GM19193 (cell line): ENCODE measurements at regions not wholly inside any gene's neighbourhood (a gene's known extent, or its start where the extent isn't known, plus 50 kb on each side); places are given as distances from the start of the nearest gene placed in this dataset.

Experiments
- POLR2A ChIP-seq: IDR thresholded peaks from 4 replicates; pipeline ENCODE4 v1.6.1; 2011; ENCODE audit not compliant: insufficient read depth, insufficient read length; ENCODE audit errors: extremely low read depth

DNA sequence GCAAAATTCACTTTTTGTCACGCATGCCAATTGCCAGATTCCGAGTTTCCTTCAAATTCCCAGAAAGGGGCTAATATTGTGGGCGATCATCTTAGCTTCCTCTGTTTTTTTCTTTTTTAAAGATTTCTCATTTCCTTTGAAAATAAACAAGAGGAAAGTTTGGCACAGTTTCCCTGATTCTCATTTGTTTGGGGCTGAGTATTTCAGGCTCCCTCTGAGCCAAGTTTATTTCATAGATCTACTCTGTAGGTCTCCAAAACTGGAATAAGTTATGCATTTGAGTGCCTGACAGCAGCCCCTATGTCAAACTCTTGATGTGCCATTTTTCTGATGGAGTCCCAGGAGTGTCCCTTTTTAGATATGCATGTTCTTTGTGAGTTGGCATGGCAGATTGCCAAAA is 1297.2 kb upstream of the WWC1 start:
- TF ChIP-seq POLR2A, result no peak

- TF ChIP-seq POLR2A, result no peak
Observed at GRCh38 chr5:167001246-167001645, 1290.2 kb upstream of the WWC1 start.

GRCh38 chr5:167008705-167009104 is 1282.7 kb upstream of the WWC1 start:
- no peak for TF ChIP-seq POLR2A

- no peak for TF ChIP-seq POLR2A
Observed at GRCh38 chr5:167011196-167011595, 1280.2 kb upstream of the WWC1 start.

DNA sequence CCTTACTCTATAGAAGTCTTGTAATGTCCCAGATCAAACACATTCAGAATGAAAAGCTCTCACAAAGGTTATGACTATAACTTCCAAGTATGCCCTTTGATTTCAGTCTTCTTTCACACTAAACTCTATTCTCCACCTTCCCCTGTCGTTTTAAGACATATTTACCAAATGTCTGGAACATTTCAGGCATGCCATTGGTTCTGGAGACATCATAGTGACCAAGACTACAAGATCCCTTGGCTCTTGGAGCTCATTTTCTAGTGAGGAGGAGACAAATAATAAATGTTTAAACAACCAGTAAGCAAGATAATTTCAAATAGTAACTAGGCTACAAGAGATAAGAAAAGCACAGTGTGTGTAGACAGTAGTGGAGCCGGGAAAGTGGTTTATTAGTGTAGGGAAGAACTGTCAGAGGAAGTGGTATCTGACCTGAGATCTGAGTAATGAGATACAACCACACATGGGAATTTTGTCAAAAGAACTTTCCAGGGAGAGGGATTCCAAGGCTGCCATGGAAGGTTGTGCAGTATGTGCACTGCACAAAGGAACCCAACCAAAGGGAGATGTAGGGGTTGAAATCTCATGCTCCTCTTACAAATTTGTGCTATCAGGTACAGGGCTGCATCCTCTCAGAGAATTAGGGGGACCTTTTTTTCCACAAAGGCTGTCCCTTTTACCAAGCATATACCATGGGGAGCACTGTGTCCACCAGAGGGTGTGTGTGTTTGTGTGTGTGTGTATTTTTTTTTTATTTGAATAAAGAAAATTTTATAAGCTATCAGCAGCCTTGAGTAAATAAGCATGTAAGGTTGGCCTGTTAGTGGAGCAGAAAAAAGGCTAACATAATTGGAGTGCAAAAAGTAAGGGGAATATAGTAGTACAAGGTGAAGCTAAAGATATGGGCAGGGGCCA is 1279.1 kb upstream of the WWC1 start:
- no peak for TF ChIP-seq POLR2A

DNA sequence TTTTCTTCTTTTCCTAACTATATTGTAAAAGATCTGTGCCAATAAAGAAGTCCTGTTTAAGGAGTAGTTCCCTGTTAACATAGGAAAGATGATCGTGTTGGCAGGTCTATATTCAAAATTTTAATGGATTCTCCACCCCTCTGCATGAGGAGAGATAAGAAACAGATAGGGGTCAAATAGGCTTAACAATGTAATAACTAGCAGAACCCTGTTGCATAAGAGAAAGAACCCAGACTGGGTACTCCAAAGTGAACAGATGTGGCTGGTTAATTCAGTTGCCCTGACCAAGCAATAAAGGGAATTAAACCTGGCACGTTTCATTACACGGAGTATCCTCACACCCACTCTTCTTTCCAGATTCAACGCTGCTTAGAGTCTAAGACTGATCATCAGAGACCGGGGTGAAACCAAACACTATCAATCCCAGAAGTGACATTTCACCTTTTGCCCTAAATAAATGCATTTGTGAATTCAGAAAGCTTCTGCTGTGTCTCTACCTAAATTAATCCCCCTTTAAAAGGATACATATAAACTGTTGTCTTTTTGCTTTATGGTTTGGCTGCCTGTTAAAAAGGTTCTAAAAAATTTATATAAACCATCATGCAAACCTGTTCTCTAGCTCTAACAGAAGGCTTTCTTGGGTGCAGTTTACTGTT is 1276.9 kb upstream of the WWC1 start:
- TF ChIP-seq POLR2A, result no peak

- TF ChIP-seq POLR2A, result no peak
Observed at GRCh38 chr5:167020418-167020817, 1271.0 kb upstream of the WWC1 start.

DNA sequence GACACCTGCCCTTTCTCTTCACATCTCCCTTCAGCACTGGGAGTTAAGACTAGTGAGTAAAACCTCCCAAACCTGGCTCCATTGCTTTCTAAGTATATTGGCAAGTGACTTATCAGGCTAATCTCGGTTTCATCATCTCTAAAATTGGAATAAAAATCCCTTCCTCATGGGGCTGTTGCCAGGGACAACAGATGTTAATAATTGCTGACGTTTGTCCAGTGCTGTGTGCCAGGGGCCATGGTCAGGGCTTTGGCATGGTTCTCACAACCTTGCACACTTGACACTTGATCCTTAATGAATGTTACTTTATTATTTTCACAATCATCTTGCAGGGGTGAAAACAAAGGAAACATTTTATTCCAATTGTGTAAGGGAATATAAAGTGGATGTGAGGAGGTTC is 1262.0 kb upstream of the WWC1 start:
- no peak for TF ChIP-seq POLR2A

- TF ChIP-seq POLR2A, result no peak
Observed at GRCh38 chr5:167030500-167031120, 1260.8 kb upstream of the WWC1 start.

DNA sequence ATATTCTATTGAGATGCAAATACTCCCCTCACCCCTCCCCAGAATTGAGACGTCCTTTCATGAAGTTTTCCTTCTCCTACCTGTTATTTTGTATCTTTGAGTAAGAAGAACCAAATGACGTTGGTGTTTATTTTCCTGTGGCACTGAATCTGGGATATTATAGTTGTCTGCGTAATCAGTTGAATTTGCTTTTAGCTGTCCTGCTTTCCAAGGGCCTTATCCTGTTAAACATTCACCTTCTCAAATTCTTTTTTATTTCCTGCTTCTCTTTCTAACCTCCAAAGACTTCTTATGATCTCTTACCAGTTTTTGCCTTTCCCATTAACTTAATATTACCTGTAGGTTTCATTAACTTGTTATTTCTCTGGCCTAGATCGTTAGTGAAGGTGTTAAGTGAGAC is 1254.9 kb upstream of the WWC1 start:
- TF ChIP-seq POLR2A, result no peak

DNA sequence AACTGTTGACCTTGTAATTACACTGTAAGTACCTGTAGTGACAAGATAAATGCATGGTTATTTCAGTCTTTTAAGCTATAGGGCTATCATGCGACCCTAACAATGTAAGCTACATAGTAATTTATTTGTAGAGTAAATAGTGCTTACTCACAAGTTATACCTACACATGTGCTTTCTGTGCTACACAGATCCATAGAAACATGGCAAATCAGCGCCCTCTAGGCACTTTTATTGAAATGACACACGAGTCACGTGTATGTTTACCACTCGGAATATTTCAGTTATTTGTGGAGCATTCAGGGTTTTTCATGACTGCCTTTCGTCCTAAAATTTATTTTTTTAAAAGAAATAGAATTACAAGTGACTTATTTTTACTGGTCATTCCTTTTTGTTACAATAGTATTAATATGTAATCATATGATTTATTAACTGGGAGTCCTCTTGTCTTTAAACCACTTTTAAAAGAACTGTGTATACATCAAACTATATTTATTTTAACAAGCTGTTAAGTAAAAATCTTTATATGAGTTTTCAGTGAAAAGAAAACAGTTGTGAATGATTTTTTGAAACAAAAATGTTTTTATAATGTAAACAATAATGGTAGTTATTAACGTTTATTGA is 1242.3 kb upstream of the WWC1 start:
- TF ChIP-seq POLR2A, result no peak

DNA sequence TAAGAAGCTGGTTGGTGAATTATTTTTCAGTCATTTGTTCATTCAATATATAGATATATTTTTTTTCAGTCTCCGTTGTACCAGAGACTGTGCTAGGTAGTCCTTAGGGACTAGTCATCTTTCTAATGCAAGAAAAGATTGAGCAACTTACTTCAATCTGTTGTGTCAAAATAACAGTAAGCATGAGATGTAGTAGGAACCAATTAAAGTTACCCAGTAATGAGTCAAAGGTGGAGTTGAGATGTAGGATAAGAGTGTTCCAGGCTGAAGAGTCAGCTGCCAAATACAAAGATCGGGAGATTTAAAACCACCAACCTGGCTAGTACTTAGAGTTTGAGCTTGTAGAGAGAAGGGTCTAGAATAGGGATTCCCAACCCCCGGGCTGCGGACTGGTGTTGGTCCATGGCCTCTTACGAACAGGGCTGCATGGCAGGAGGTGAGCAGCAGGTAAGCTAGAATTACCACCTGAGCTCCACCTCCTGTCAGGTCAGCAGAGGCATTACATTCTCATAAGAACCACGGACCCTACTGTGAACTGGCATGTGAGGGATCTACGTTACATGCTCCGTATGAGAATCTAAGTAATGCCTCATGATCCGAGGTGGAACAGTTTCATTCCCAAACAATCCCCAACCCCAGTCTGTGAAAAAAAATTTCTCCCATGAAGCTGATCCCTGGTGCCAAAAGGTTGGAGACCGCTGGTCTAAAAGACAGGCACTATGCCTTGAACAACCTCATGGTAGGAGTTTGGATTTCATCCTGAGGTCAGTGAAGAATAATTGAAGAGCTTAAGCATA is 1241.5 kb upstream of the WWC1 start:
- no peak for TF ChIP-seq POLR2A

GRCh38 chr5:167050568-167051401 is 1240.7 kb upstream of the WWC1 start:
- no peak for TF ChIP-seq POLR2A

- no peak for TF ChIP-seq POLR2A
Observed at GRCh38 chr5:167051402-167051768, 1240.1 kb upstream of the WWC1 start.

GRCh38 chr5:167052791-167053190 is 1238.7 kb upstream of the WWC1 start:
- TF ChIP-seq POLR2A, result no peak

GRCh38 chr5:167057665-167058064 is 1233.8 kb upstream of the WWC1 start:
- TF ChIP-seq POLR2A, result no peak
